ENCODE measurements at regions not wholly inside any gene's neighbourhood (a gene's known extent, or its start where the extent isn't known, plus 50 kb on each side); places are given as distances from the start of the nearest gene placed in this dataset.

DNA sequence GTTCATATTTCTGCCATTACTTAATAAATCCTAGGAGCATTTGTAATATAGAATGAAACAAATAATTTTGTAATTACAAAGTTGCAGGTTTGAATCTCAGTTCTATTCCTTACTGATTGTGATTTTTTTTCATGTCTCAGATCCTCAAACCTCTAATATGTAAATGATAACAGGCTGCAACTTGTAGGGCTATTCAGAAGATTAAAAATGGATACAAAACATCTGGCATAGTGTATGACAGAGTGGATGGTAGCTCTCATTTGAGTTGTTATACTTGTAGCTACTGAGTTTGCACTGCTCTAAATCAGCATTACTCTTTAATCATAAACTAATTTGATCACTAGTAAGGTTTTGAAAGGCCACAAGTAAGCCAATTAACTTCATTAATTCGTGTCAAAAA, 406.3 kb upstream of the MGAT4C start:
- Histone ChIP-seq H3K27me3 (ENCODE audit: insufficient read depth, low read length) (no peaks in the 10 kb centered on the region), H3K4me1 (ENCODE audit: insufficient read depth, low read length) (no peaks in the 10 kb centered on the region), H3K56ac (ENCODE audit: insufficient read length, low read depth, low read length) (no peak overlapping the region), H3K23me2 (ENCODE audit: insufficient read length, low read depth, low read length, poor library complexity, severe bottlenecking) (no peaks in the 10 kb centered on the region), H4K5ac (ENCODE audit: insufficient read length, low read depth, low read length) (no peak overlapping the region), H4K8ac (replicated peaks; ENCODE audit: insufficient read length, low read depth, low read length) (no peak overlapping the region), H3K9ac (ENCODE audit: extremely low read depth, insufficient read length, low read length) (no peak overlapping the region), H4K20me1 (ENCODE audit: control insufficient read depth, insufficient read depth, insufficient read length) (no peaks in the 10 kb centered on the region), H2BK120ac (ENCODE audit: low read depth, low read length, poor library complexity, severe bottlenecking) (no peak overlapping the region), H3K4ac (ENCODE audit: low read depth, low read length) (no peak overlapping the region), H3K79me1 (ENCODE audit: insufficient read depth, low read depth, low read length, poor library complexity, severe bottlenecking) (no peaks in the 10 kb centered on the region), H2BK20ac (ENCODE audit: low read depth, low read length, poor library complexity, severe bottlenecking) (no peak overlapping the region), H2BK5ac (ENCODE audit: insufficient read length, low read length) (no peak overlapping the region), H3K79me2 (ENCODE audit: insufficient read depth, low read length) (no peaks in the 10 kb centered on the region), H2AFZ (ENCODE audit: low read length) (no peak overlapping the region), H2AK5ac (ENCODE audit: insufficient read length, low read length) (no peak overlapping the region), H3K23ac (ENCODE audit: insufficient read length, low read depth, low read length) (no peak overlapping the region), H3K9me3 (ENCODE audit: control insufficient read depth, low read depth, low read length) (no peaks in the 10 kb centered on the region), H3T11ph (ENCODE audit: low read length) (no peak overlapping the region), H2BK12ac (ENCODE audit: insufficient read length, low read depth, low read length) (no peak overlapping the region), H3K14ac (ENCODE audit: insufficient read depth, low read length) (no peak overlapping the region), H3K18ac (ENCODE audit: insufficient read length, low read depth, low read length) (no peak overlapping the region), H4K91ac (ENCODE audit: insufficient read length, low read depth, low read length) (no peak overlapping the region), H2BK15ac (ENCODE audit: low read depth, low read length) (no peak overlapping the region), H3K4me2 (ENCODE audit: insufficient read depth, insufficient read length, low read length) (no peak overlapping the region), H3K27ac (ENCODE audit: insufficient read length, low read depth, low read length) (no peak overlapping the region)
- DNase-seq = no peak
- no CpG with 5 or more reads among the region's 1 CpG for WGBS (ENCODE audit: extremely low coverage, insufficient read length, low lambda C conversion rate)
- TF ChIP-seq CTCF (conservative IDR thresholded peaks at IDR 0.05) = no peak
- Mint-ChIP-seq H3K9me3 (no peaks in the 10 kb centered on the region), H3K4me3 (no peak overlapping the region), H3K4me1 (no peaks in the 10 kb centered on the region), H3K27me3 (ENCODE audit: low read depth) (no peaks in the 10 kb centered on the region), H3K27ac (no peak overlapping the region), H3K36me3 (ENCODE audit: insufficient read depth in 1 of 3, low read depth in 3 of 3) (no peaks in the 10 kb centered on the region)
